Osteoblast (primary cell): ENCODE measurements at regions not wholly inside any gene's neighbourhood (a gene's known extent, or its start where the extent isn't known, plus 50 kb on each side); places are given as distances from the start of the nearest gene placed in this dataset.
A peak's percentile ranks its signal among the peaks of the same experiment; 100 is the strongest.

ENCODE experiments used
- DNase-seq: peaks from one replicate; pipeline ENCODE4 v3.0.0; 2011; ENCODE audit warnings: low spot score, mixed read lengths; ENCODE audit not compliant: insufficient read length; ENCODE audit errors: missing footprints
- H2AFZ ChIP-seq: 2 replicates; pipeline ENCODE4 v1.6.0; 2011; ENCODE audit warnings: mild to moderate bottlenecking, low read length
- H3K27ac ChIP-seq: 2 replicates; pipeline ENCODE4 v1.5.1; 2011; ENCODE audit warnings: mild to moderate bottlenecking, low read depth, low read length, moderate library complexity
- H3K27me3 ChIP-seq: 2 replicates; pipeline ENCODE4 v1.6.0; 2012; ENCODE audit warnings: mild to moderate bottlenecking, control low read depth, inconsistent platforms, low read length, moderate library complexity; ENCODE audit not compliant: insufficient read depth
- H3K36me3 ChIP-seq: 2 replicates; pipeline ENCODE4 v1.5.1; 2011; ENCODE audit warnings: mild to moderate bottlenecking, low read length, control low read depth, moderate library complexity; ENCODE audit not compliant: insufficient read depth
- H3K4me1 ChIP-seq: 2 replicates; pipeline ENCODE4 v1.5.1; 2011; ENCODE audit warnings: mild to moderate bottlenecking, low read length, control low read depth, moderate library complexity; ENCODE audit not compliant: insufficient read depth
- H3K4me2 ChIP-seq: 2 replicates; pipeline ENCODE4 v1.6.0; 2011; ENCODE audit warnings: mild to moderate bottlenecking, low read length; ENCODE audit not compliant: insufficient read depth
- H3K4me3 ChIP-seq: fragments of 200-600 bp; sonication (generic); 3 replicates; pipeline ENCODE4 v1.5.1; 2012; ENCODE audit warnings: mild to moderate bottlenecking, low read length, inconsistent platforms; ENCODE audit not compliant: insufficient read depth
- H3K79me2 ChIP-seq: 2 replicates; pipeline ENCODE4 v1.6.0; 2012; ENCODE audit warnings: mild to moderate bottlenecking, low read length, control low read depth, inconsistent platforms; ENCODE audit not compliant: insufficient read depth
- H3K9me3 ChIP-seq: 2 replicates; pipeline ENCODE4 v1.5.1; 2011; ENCODE audit warnings: low read depth, low read length, control low read depth
- H4K20me1 ChIP-seq: 2 replicates; pipeline ENCODE4 v1.6.0; 2012; ENCODE audit warnings: mild to moderate bottlenecking, low read length, control low read depth; ENCODE audit not compliant: insufficient read depth
- TF ChIP-seq, protein P1 (sequence below): IDR thresholded peaks from 2 replicates; pipeline ENCODE4 v1.5.1; 2011; ENCODE audit warnings: mild to moderate bottlenecking, low read depth, low read length, moderate library complexity; ENCODE audit errors: extremely low read depth

DNA sequence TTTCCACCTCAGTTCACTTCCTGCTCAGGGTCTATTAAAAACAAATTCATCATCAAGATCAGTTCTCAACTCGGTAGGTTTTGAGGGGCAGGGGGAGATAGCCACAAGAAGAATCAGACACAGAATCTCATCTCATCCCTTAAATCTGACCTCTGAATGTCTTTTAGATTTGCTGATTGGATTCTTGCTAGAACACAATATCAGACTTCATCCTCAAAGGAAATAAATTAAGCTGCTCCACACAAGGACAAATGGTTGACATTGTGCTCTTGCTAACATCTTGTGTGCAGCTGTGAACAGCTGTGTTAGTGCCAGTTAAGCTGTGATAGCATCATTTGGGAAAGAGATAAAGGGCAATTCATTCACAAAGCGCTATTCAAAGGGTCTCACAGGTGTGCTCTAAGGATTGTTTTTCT is 184.0 kb upstream of the ADAMTS9 start:
- TF ChIP-seq, protein P1, sequence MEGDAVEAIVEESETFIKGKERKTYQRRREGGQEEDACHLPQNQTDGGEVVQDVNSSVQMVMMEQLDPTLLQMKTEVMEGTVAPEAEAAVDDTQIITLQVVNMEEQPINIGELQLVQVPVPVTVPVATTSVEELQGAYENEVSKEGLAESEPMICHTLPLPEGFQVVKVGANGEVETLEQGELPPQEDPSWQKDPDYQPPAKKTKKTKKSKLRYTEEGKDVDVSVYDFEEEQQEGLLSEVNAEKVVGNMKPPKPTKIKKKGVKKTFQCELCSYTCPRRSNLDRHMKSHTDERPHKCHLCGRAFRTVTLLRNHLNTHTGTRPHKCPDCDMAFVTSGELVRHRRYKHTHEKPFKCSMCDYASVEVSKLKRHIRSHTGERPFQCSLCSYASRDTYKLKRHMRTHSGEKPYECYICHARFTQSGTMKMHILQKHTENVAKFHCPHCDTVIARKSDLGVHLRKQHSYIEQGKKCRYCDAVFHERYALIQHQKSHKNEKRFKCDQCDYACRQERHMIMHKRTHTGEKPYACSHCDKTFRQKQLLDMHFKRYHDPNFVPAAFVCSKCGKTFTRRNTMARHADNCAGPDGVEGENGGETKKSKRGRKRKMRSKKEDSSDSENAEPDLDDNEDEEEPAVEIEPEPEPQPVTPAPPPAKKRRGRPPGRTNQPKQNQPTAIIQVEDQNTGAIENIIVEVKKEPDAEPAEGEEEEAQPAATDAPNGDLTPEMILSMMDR: no peak
- Histone ChIP-seq H3K36me3 (no peaks in the 10 kb centered on the region), H3K4me2 (no peak overlapping the region), H2AFZ (no peak overlapping the region), H3K27ac (no peak overlapping the region), H3K9me3 (no peaks in the 10 kb centered on the region), H4K20me1 (no peaks in the 10 kb centered on the region), H3K4me1 (no peaks in the 10 kb centered on the region), H3K4me3 (no peak overlapping the region), H3K79me2 (no peaks in the 10 kb centered on the region), H3K27me3 (no peaks in the 10 kb centered on the region)
- no peak for DNase-seq

DNA sequence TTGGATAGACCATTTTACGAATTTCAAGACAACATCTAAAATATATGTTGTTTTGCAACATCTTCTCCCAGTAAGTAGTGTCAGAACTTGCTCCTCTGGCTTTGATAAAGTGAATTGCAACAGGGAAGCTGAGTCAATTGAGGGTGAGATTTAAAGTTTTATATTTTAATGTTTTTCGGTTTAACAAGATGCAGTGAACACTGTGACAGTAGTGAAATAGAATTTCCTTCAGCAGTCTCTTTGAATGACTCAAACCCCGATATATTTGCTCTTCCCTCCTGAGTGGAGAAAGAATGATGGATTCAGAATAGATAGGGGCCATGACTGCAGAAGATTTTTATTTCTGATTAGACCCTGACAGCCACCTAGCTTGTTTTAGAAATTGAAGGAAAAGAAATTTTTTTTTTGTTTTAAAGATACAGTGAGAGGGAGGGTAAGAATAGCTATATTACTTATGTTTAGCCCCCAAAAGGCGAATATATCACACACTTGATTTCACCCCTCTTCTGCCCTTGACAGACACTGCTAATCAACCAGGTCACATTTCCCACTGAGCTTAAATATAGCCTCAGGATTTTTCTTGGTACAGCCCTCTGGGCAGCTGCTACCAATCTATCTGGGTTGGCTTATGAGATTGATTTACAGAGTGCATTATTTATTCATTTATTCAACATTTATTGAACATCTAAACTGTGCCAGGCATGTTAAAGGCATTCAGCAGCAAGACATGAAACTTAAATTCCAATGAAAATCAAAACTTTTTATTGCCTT is 183.3 kb upstream of the ADAMTS9 start:
- DNase-seq: no peak
- no peaks in the 10 kb centered on the region for H4K20me1 ChIP-seq

DNA sequence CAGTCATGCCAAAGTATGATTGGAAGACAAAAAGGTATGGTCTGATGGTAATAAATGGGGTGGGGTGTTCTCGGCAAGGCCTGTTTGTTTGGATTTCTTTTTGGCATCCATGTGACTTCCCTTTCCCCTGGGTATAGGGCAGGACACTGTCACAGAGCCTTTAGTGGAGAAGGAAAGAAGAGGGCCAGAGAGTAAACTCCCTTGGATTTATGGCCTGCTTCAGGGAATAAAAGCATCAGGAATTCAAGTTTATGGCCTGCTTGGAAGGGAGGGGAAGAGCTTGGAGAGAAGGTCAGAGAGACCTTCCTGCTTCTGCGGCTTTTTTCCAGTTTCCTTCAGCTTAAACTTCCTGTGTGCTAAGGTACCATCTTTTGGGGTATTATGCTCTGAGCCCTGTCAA is 179.4 kb upstream of the ADAMTS9 start:
- H3K27me3 ChIP-seq: no peaks in the 10 kb centered on the region
- H3K4me2 ChIP-seq: no peak overlapping the region
- TF ChIP-seq, protein P1: no peak
- H2AFZ ChIP-seq: no peak overlapping the region
- no peaks in the 10 kb centered on the region for H3K4me1 ChIP-seq
- H3K4me3 ChIP-seq: no peak overlapping the region
- no peaks in the 10 kb centered on the region for H3K9me3 ChIP-seq
- peak; percentile 8 for DNase-seq
- H3K36me3 ChIP-seq: no peaks in the 10 kb centered on the region
- H3K79me2 ChIP-seq: no peaks in the 10 kb centered on the region
- no peaks in the 10 kb centered on the region for H4K20me1 ChIP-seq
- H3K27ac ChIP-seq: no peak overlapping the region

More for the DNA sequence above, 183.3 kb upstream of the ADAMTS9 start:
- H2AFZ ChIP-seq: no peak overlapping the region
- no peaks in the 10 kb centered on the region for H3K27me3 ChIP-seq
- H3K27ac ChIP-seq: no peak overlapping the region
- no peaks in the 10 kb centered on the region for H3K4me1 ChIP-seq
- H3K79me2 ChIP-seq: no peaks in the 10 kb centered on the region
- TF ChIP-seq, protein P1: no peak
- H3K4me3 ChIP-seq: no peak overlapping the region
- no peaks in the 10 kb centered on the region for H3K36me3 ChIP-seq
- H3K4me2 ChIP-seq: no peak overlapping the region
- H3K9me3 ChIP-seq: no peaks in the 10 kb centered on the region

DNA sequence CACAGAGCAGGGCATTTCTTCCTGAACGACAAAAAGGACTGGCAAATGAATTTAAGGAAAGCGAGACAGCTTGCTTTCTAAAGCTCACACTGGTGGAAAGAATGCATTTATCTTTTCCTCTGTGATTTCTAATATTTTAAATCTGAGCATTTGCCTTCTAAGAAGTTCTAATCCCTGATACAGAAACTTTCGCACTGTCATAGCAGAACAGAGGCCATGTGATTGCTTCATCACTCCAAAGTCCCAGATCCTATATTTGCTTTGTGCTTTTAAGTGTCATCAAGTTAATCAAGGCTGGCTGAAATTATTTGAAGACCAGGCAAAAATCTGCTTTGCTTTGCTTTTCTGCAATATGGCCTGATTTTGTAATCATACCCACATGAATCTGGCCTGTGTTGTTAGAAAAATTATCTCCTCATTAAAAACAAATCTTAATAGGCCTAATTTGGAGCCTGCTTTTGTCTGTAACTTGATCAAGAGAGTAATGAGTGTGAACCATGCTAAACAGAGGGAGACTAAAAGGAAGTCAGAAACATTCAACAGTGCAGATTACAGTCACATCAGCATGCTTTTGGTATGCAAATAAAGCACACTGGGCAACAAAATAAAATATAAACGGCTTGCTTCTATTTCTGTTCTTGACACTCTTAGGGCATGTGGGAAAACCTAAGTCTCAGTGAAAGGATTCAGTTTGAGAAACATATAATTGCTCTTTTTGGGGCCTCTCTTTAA is 178.2 kb upstream of the ADAMTS9 start:
- no peak overlapping the region for H3K4me3 ChIP-seq
- H3K79me2 ChIP-seq: no peaks in the 10 kb centered on the region
- H3K9me3 ChIP-seq: no peaks in the 10 kb centered on the region
- no peaks in the 10 kb centered on the region for H3K4me1 ChIP-seq
- TF ChIP-seq, protein P1: no peak
- H3K36me3 ChIP-seq: no peaks in the 10 kb centered on the region
- H3K27me3 ChIP-seq: no peaks in the 10 kb centered on the region
- no peaks in the 10 kb centered on the region for H4K20me1 ChIP-seq
- H3K4me2 ChIP-seq: no peak overlapping the region
- H2AFZ ChIP-seq: no peak overlapping the region
- no peak for DNase-seq
- no peak overlapping the region for H3K27ac ChIP-seq
